ENCODE measurements at regions not wholly inside any gene's neighbourhood (a gene's known extent, or its start where the extent isn't known, plus 50 kb on each side); places are given as distances from the start of the nearest gene placed in this dataset.

GRCh38 chr5:4928409-4928808 lies 211.7 kb upstream of the ADAMTS16 start:
- Mint-ChIP-seq H3K9me3 (peaks cover 5% of the 10 kb centered on the region), H3K27ac (no peak overlapping the region), H3K27me3 (no peaks in the 10 kb centered on the region), H3K4me1 (ENCODE audit: low read depth) (no peaks in the 10 kb centered on the region), H3K4me3 (no peak overlapping the region), H3K36me3 (ENCODE audit: low read depth) (no peaks in the 10 kb centered on the region)
- DNase-seq (no peak), ATAC-seq (no peak)
- CTCF ChIA-PET = no interaction called here
- intact Hi-C loops (cut with micrococcal nuclease) = no loop called here
- no peak for TF ChIP-seq CTCF (IDR thresholded peaks at IDR 0.05)
- POLR2A ChIA-PET = no interaction called here

- no peak for ATAC-seq
- Mint-ChIP-seq H3K9me3 (peaks cover 7% of the 10 kb centered on the region), H3K36me3 (ENCODE audit: low read depth) (no peaks in the 10 kb centered on the region), H3K27ac (no peak overlapping the region), H3K4me3 (no peak overlapping the region), H3K4me1 (ENCODE audit: low read depth) (no peaks in the 10 kb centered on the region), H3K27me3 (no peaks in the 10 kb centered on the region)
- POLR2A ChIA-PET = no interaction called here
- CTCF ChIA-PET = no interaction called here
- no peak for DNase-seq
- TF ChIP-seq CTCF (IDR thresholded peaks at IDR 0.05) = no peak
- intact Hi-C loops (cut with micrococcal nuclease) = no loop called here
Observed at GRCh38 chr5:4929092-4929655, 211.0 kb upstream of the ADAMTS16 start.

- ChIA-PET CTCF (no interaction called here), POLR2A (no interaction called here)
- H3K36me3 Mint-ChIP-seq (ENCODE audit: low read depth) = no peaks in the 10 kb centered on the region
- H3K4me3 Mint-ChIP-seq = no peak overlapping the region
- ATAC-seq (no peak), DNase-seq (no peak)
- no peak overlapping the region for H3K27ac Mint-ChIP-seq
- intact Hi-C loops (cut with micrococcal nuclease) = no loop called here
- no peaks in the 10 kb centered on the region for H3K4me1 Mint-ChIP-seq (ENCODE audit: low read depth)
- no peaks in the 10 kb centered on the region for H3K27me3 Mint-ChIP-seq
- TF ChIP-seq CTCF (IDR thresholded peaks at IDR 0.05) = no peak
- H3K9me3 Mint-ChIP-seq = peaks cover 1% of the 10 kb centered on the region
Observed at GRCh38 chr5:4939042-4939781, 200.9 kb upstream of the ADAMTS16 start.

- CTCF ChIA-PET = interaction anchor here (0.9 to 2.9 kb wide), 5 partner anchors 9 to 79 kb away, joined by 3 to 11 read pairs (median 4); no protein-coding TSS in a partner anchor
- H3K4me3 Mint-ChIP-seq = no peak overlapping the region
- no peak for TF ChIP-seq CTCF (IDR thresholded peaks at IDR 0.05)
- no peaks in the 10 kb centered on the region for H3K9me3 Mint-ChIP-seq
- H3K4me1 Mint-ChIP-seq (ENCODE audit: low read depth) = no peaks in the 10 kb centered on the region
- no peak for ATAC-seq
- DNase-seq = no peak
- POLR2A ChIA-PET = no interaction called here
- no peaks in the 10 kb centered on the region for H3K27me3 Mint-ChIP-seq
- no peaks in the 10 kb centered on the region for H3K36me3 Mint-ChIP-seq (ENCODE audit: low read depth)
- intact Hi-C loops (cut with micrococcal nuclease) = no loop called here
- H3K27ac Mint-ChIP-seq = no peak overlapping the region
Observed at GRCh38 chr5:4941161-4941560, 199.0 kb upstream of the ADAMTS16 start.
